ENCODE measurements at regions not wholly inside any gene's neighbourhood (a gene's known extent, or its start where the extent isn't known, plus 50 kb on each side); places are given as distances from the start of the nearest gene placed in this dataset.
A peak's percentile ranks its signal among the peaks of the same experiment; 100 is the strongest.

GRCh38 chr6:33959329-33959651, 155.5 kb upstream of the MLN start:
- Mint-ChIP-seq H3K4me1 (peaks cover 23% of the 10 kb centered on the region), H3K27me3 (ENCODE audit: low read depth) (peaks cover 7% of the 10 kb centered on the region), H3K9me3 (peaks cover 2% of the 10 kb centered on the region), H3K36me3 (no peaks in the 10 kb centered on the region), H3K4me3 (no peak overlapping the region), H3K27ac (no peak overlapping the region)
- TF ChIP-seq JUN (CRISPR knock-in tag; IDR thresholded peaks at IDR 0.05) (no peak), STAT6 (CRISPR knock-in tag; conservative IDR thresholded peaks at IDR 0.05; ENCODE audit: low read depth) (no peak), ZBTB21 (CRISPR knock-in tag; IDR thresholded peaks at IDR 0.05; ENCODE audit: borderline replicate concordance) (no peak), ERG (CRISPR knock-in tag; IDR thresholded peaks at IDR 0.05) (no peak), AFF4 (CRISPR knock-in tag; IDR thresholded peaks at IDR 0.05; ENCODE audit: borderline replicate concordance) (no peak)
- CTCF ChIA-PET: interaction anchor here (0.6 to 6.7 kb wide), 37 partner anchors 9 to 252 kb away, joined by 3 to 68 read pairs (median 6); partner anchors contain the start of gene UQCC2
- ATAC-seq (no peak), DNase-seq (ENCODE audit: low spot score) (no peak)
- POLR2A ChIA-PET: interaction anchor here (0.9 to 1.0 kb wide), 3 partner anchors 29 to 68 kb away, joined by 3 read pairs; no protein-coding TSS in a partner anchor

- Mint-ChIP-seq H3K4me1 (peaks cover 24% of the 10 kb centered on the region), H3K4me3 (no peak overlapping the region), H3K27me3 (ENCODE audit: low read depth) (peaks cover 3% of the 10 kb centered on the region), H3K9me3 (no peaks in the 10 kb centered on the region), H3K27ac (no peak overlapping the region), H3K36me3 (no peaks in the 10 kb centered on the region)
- DNase-seq (ENCODE audit: low spot score): peak; percentile 75
- TF ChIP-seq CTCF (IDR thresholded peaks at IDR 0.05) (peak; percentile 57), RORB (CRISPR knock-in tag; IDR thresholded peaks at IDR 0.05) (no peak), NR2C2 (CRISPR knock-in tag; IDR thresholded peaks at IDR 0.05) (no peak), ATF2 (CRISPR knock-in tag; IDR thresholded peaks at IDR 0.05; ENCODE audit: borderline replicate concordance, low read depth) (no peak), ZNF423 (CRISPR knock-in tag; IDR thresholded peaks at IDR 0.05) (no peak)
- ChIA-PET CTCF (interaction anchor here (0.6 to 6.7 kb wide), 54 partner anchors 8 to 252 kb away, joined by 3 to 68 read pairs (median 4); partner anchors contain the start of gene UQCC2), POLR2A (interaction anchor here (0.9 to 1.0 kb wide), 3 partner anchors 29 to 69 kb away, joined by 3 read pairs; no protein-coding TSS in a partner anchor)
- peak; percentile 74 for ATAC-seq
Measured at GRCh38 chr6:33958526-33959328, 154.9 kb upstream of the MLN start.
